HL-60 (cell line): ENCODE measurements at regions not wholly inside any gene's neighbourhood (a gene's known extent, or its start where the extent isn't known, plus 50 kb on each side); places are given as distances from the start of the nearest gene placed in this dataset.

Source experiments
- DNase-seq, 2 experiments: peaks; one replicate each; pipeline ENCODE4 v3.0.0-alpha.2; 2010 to 2020; ENCODE audit warnings: low read depth in 1 of 2, low spot score in 1 of 2
- H3K27ac ChIP-seq: fragments of 250-450 bp; sonication (Bioruptor Pico); replicated peaks from 2 replicates; pipeline ENCODE4 v1.5.1; 2020; ENCODE audit warnings: mild to moderate bottlenecking, moderate library complexity
- H3K27me3 ChIP-seq: fragments of 250-450 bp; sonication (Bioruptor Pico); 2 replicates; pipeline ENCODE4 v1.5.1; 2021; ENCODE audit warnings: mild to moderate bottlenecking, moderate library complexity; ENCODE audit not compliant: insufficient read depth, poor library complexity, severe bottlenecking
- H3K4me3 ChIP-seq: replicated peaks from 2 replicates; pipeline ENCODE4 v1.5.1; 2011; ENCODE audit warnings: mild to moderate bottlenecking, control low read depth, low read length; ENCODE audit not compliant: insufficient read depth
- GABPA ChIP-seq: IDR thresholded peaks from 2 replicates; pipeline ENCODE4 v1.6.1; 2012; ENCODE audit warnings: low read depth
- POLR2AphosphoS5 ChIP-seq: IDR thresholded peaks from 2 replicates; pipeline ENCODE4 v1.6.1; 2012; ENCODE audit warnings: low read depth
- REST ChIP-seq: IDR thresholded peaks from 2 replicates; pipeline ENCODE4 v1.6.1; 2012; ENCODE audit warnings: low read depth; ENCODE audit not compliant: insufficient replicate concordance
- SPI1 ChIP-seq: IDR thresholded peaks from 2 replicates; pipeline ENCODE4 v1.6.1; 2012; ENCODE audit warnings: low read depth, mild to moderate bottlenecking, borderline replicate concordance
- TF ChIP-seq, protein P1 (sequence below): IDR thresholded peaks from one replicate; pipeline ENCODE4 v1.5.1; 2011; ENCODE audit warnings: low read length, control low read depth, inconsistent platforms; ENCODE audit not compliant: insufficient read depth

DNA sequence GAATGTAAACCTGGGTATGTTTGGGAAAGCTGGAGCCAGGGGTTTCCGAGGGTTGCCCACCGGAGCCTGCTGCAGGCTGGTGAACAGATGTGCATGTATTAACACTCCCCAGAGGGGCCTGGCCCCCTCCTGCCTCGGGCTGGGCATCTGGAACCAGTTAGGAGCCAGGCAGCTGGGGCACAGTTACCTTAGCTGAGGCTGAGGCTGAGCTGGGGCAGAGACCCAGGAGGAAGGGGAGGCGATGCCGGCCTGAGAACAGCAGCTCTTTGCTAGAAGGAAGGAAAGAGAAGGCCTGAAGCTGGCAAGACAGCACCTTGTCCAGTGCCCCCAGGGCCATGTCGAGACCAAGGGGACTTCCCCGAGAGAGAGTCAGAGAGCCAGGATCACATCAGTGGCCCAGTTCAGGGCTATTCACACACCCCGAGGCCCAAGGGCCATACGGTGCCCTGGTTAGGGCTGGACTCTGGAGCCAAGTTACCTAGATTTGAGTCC is 65.8 kb downstream of the RMI2 start:
- H3K4me3 ChIP-seq, result no peak overlapping the region
- no peak for DNase-seq
- no peaks in the 10 kb centered on the region for H3K27me3 ChIP-seq
- peak overlapping the region; percentile 51 for H3K27ac ChIP-seq
- TF ChIP-seq, protein P1, sequence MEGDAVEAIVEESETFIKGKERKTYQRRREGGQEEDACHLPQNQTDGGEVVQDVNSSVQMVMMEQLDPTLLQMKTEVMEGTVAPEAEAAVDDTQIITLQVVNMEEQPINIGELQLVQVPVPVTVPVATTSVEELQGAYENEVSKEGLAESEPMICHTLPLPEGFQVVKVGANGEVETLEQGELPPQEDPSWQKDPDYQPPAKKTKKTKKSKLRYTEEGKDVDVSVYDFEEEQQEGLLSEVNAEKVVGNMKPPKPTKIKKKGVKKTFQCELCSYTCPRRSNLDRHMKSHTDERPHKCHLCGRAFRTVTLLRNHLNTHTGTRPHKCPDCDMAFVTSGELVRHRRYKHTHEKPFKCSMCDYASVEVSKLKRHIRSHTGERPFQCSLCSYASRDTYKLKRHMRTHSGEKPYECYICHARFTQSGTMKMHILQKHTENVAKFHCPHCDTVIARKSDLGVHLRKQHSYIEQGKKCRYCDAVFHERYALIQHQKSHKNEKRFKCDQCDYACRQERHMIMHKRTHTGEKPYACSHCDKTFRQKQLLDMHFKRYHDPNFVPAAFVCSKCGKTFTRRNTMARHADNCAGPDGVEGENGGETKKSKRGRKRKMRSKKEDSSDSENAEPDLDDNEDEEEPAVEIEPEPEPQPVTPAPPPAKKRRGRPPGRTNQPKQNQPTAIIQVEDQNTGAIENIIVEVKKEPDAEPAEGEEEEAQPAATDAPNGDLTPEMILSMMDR, result no peak
- TF ChIP-seq REST, result no peak
- no peak for TF ChIP-seq SPI1
- TF ChIP-seq GABPA, result no peak
- no peak for TF ChIP-seq POLR2AphosphoS5

GRCh38 chr16:11412175-11412904 is 67.1 kb downstream of the RMI2 start:
- Histone ChIP-seq H3K27ac (no peak overlapping the region), H3K4me3 (no peak overlapping the region), H3K27me3 (no peaks in the 10 kb centered on the region)
- no peak for TF ChIP-seq SPI1
- TF ChIP-seq, protein P1, result no peak
- TF ChIP-seq GABPA, result no peak
- TF ChIP-seq POLR2AphosphoS5, result no peak
- no peak for TF ChIP-seq REST
- no peak for DNase-seq

DNA sequence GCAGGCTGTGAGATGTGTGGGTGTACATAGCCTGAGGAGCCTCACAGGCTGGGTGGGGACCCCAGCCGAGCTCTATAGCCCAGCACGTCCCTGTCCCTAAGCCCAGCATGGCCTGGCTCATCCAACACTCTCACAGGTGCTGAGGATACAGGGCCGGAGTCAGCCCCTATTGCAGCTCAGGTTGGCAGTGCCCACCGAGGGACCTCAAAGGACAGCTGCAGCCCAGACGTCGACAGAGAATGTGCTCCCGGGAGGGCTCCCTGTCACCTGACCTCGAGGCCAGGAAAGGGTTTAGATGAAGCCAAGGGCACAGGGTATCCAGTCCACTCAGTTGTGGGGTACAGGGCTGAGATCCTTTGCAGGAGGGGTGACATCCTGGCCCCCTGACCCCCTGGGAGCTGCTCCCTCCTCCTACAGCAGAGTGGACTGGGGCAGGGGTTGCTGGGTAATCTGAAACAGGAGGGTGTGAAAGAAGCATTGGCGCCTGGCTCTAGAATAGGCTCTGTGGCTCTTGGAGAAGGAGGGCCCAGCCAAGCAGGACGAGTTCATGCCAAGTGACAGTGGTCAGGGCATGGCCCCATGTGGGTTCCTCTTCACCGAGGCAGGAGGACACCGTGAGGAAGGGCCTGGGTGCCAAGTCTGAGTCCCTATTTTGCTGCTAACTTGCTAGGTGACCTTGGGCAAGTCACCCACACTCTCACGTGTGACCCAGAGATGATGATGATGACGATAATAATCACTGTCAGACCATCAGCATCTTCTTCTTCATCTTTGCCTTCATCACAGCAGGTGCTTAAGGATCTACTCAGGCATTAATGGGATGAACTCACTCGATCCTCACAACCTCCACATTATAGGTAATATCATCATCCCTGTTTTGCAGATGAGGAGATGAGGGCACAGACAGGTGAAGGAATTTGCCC is 68.0 kb downstream of the RMI2 start:
- Histone ChIP-seq H3K4me3 (no peak overlapping the region), H3K27ac (no peak overlapping the region), H3K27me3 (no peaks in the 10 kb centered on the region)
- no peak for DNase-seq
- TF ChIP-seq GABPA (no peak), REST (no peak), POLR2AphosphoS5 (no peak), SPI1 (no peak)
- TF ChIP-seq, protein P1, result no peak
